T-helper 2 cell treated with Interferon-gamma antibody and Interleukin-4, amounts not matched to agents 100 ng/mL and 5 ng/mL, for 36 hours (primary cell): ENCODE measurements at regions not wholly inside any gene's neighbourhood (a gene's known extent, or its start where the extent isn't known, plus 50 kb on each side); places are given as distances from the start of the nearest gene placed in this dataset.
"Not testable (repeated sequence)": the region's sequence is repeated elsewhere in the genome, so short reads cannot be mapped to it uniquely, and the experiment has no call there.

ENCODE experiments used
- intact Hi-C: fragments of 100-400 bp; cut with micrococcal nuclease; formaldehyde crosslinking; loops from one replicate; pipeline ENCODE4 v1.15.1; 2023

- intact Hi-C loops, result no loop called here
These were observed 223.6 kb downstream of the GATA3 start for GRCh38 chr10:8278099-8278498.

- intact Hi-C loops, result no loop called here
These were observed 225.1 kb downstream of the GATA3 start for GRCh38 chr10:8279598-8279997.

- intact Hi-C loops, result no loop called here
These were observed 226.5 kb downstream of the GATA3 start for GRCh38 chr10:8280946-8281345.

- intact Hi-C loops, result no loop called here
These were observed 227.9 kb downstream of the GATA3 start for GRCh38 chr10:8282340-8282739.

GRCh38 chr10:8283166-8283905, 228.8 kb downstream of the GATA3 start:
- intact Hi-C loops, result no loop called here

- intact Hi-C loops, result no loop called here
These were observed 229.5 kb downstream of the GATA3 start for GRCh38 chr10:8283986-8284385.

- intact Hi-C loops, result not testable (repeated sequence)
These were observed 231.5 kb downstream of the GATA3 start for GRCh38 chr10:8285970-8286369.

GRCh38 chr10:8288600-8288999, 234.1 kb downstream of the GATA3 start:
- intact Hi-C loops, result no loop called here

GRCh38 chr10:8289186-8289924, 234.9 kb downstream of the GATA3 start:
- intact Hi-C loops, result no loop called here

- intact Hi-C loops, result no loop called here
These were observed 240.3 kb downstream of the GATA3 start for GRCh38 chr10:8294779-8295178.

- intact Hi-C loops, result no loop called here
These were observed 240.8 kb downstream of the GATA3 start for GRCh38 chr10:8295311-8295710.

GRCh38 chr10:8296090-8296733, 241.7 kb downstream of the GATA3 start:
- intact Hi-C loops, result no loop called here

GRCh38 chr10:8296734-8297101, 242.2 kb downstream of the GATA3 start:
- intact Hi-C loops, result no loop called here

GRCh38 chr10:8297107-8297506, 242.6 kb downstream of the GATA3 start:
- intact Hi-C loops, result no loop called here

GRCh38 chr10:8297959-8298358, 243.5 kb downstream of the GATA3 start:
- intact Hi-C loops, result no loop called here

GRCh38 chr10:8298896-8299570, 244.5 kb downstream of the GATA3 start:
- intact Hi-C loops, result no loop called here

- intact Hi-C loops, result no loop called here
These were observed 246.4 kb downstream of the GATA3 start for GRCh38 chr10:8300925-8301324.

- intact Hi-C loops, result no loop called here
These were observed 246.8 kb downstream of the GATA3 start for GRCh38 chr10:8301333-8301732.

- intact Hi-C loops, result no loop called here
These were observed 247.3 kb downstream of the GATA3 start for GRCh38 chr10:8301831-8302230.

- intact Hi-C loops, result no loop called here
These were observed 248.1 kb downstream of the GATA3 start for GRCh38 chr10:8302565-8302964.

- intact Hi-C loops, result no loop called here
These were observed 250.4 kb downstream of the GATA3 start for GRCh38 chr10:8304861-8305260.
